H1 (cell line): ENCODE measurements at regions not wholly inside any gene's neighbourhood (a gene's known extent, or its start where the extent isn't known, plus 50 kb on each side); places are given as distances from the start of the nearest gene placed in this dataset.

Experiments used
- CTCF ChIP-seq, 3 experiments: IDR thresholded peaks; 1 replicate in 2 of 3; 2 replicates in 1 of 3; pipeline versions ENCODE4 v1.5.1 to v1.6.1; 2011; ENCODE audit warnings: low read length in 3 of 3, mild to moderate bottlenecking in 3 of 3, inconsistent platforms in 2 of 3, low read depth in 1 of 3, moderate library complexity in 1 of 3; ENCODE audit not compliant: insufficient read depth in 1 of 3; ENCODE audit errors: control extremely low read depth in 1 of 3
- GABPA ChIP-seq: IDR thresholded peaks from 2 replicates; pipeline ENCODE4 v1.6.1; 2011; ENCODE audit warnings: mild to moderate bottlenecking, low read length, moderate library complexity, borderline replicate concordance; ENCODE audit not compliant: insufficient read depth
- SAP30 ChIP-seq: fragments of 300-600 bp; sonication (generic); IDR thresholded peaks from 2 replicates; pipeline ENCODE4 v1.7.1; 2012; ENCODE audit warnings: low read length, moderate library complexity, mild to moderate bottlenecking, inconsistent platforms; ENCODE audit not compliant: insufficient read depth, insufficient replicate concordance

- TF ChIP-seq CTCF (IDR thresholded peaks at IDR 0.05; ENCODE audit: control extremely low read depth in 1 of 3, insufficient read depth in 1 of 3, low read depth in 1 of 3, low read length in 3 of 3) (no peak), GABPA (no peak), SAP30 (no peak)
Observed at GRCh38 chr21:9730866-9731265, 790.5 kb upstream of the TPTE start.
